ENCODE measurements at regions not wholly inside any gene's neighbourhood (a gene's known extent, or its start where the extent isn't known, plus 50 kb on each side); places are given as distances from the start of the nearest gene placed in this dataset.

- no peak overlapping the region for H3K4me3 ChIP-seq (ENCODE audit: control insufficient read depth, low read depth, low read length)
- DNase-seq (ENCODE audit: low read depth): no peak
- TF ChIP-seq CTCF (IDR thresholded peaks at IDR 0.05; ENCODE audit: control insufficient read depth, insufficient read depth, low read depth, low read length, missing control alignments): no peak
Observed at GRCh38 chrX:45822124-45822523, 621.4 kb upstream of the DIPK2B start.

- DNase-seq (ENCODE audit: low read depth): no peak
- no peak for TF ChIP-seq CTCF (IDR thresholded peaks at IDR 0.05; ENCODE audit: control insufficient read depth, insufficient read depth, low read depth, low read length, missing control alignments)
Observed at GRCh38 chrX:45818913-45819312, 618.2 kb upstream of the DIPK2B start.

GRCh38 chrX:45815441-45815840 is 614.8 kb upstream of the DIPK2B start:
- no peak for TF ChIP-seq CTCF (IDR thresholded peaks at IDR 0.05; ENCODE audit: control insufficient read depth, insufficient read depth, low read depth, low read length, missing control alignments)
- no peak for DNase-seq (ENCODE audit: low read depth)
- H3K4me3 ChIP-seq (ENCODE audit: control insufficient read depth, low read depth, low read length): no peak overlapping the region

More at GRCh38 chrX:45818913-45819312, 618.2 kb upstream of the DIPK2B start:
- no peak overlapping the region for H3K4me3 ChIP-seq (ENCODE audit: control insufficient read depth, low read depth, low read length)

GRCh38 chrX:45811326-45811725 is 610.6 kb upstream of the DIPK2B start:
- no peak for DNase-seq (ENCODE audit: low read depth)
- no peak for TF ChIP-seq CTCF (IDR thresholded peaks at IDR 0.05; ENCODE audit: control insufficient read depth, insufficient read depth, low read depth, low read length, missing control alignments)
- H3K4me3 ChIP-seq (ENCODE audit: control insufficient read depth, low read depth, low read length): no peak overlapping the region

- no peak for DNase-seq (ENCODE audit: low read depth)
- H3K4me3 ChIP-seq (ENCODE audit: control insufficient read depth, low read depth, low read length): no peak overlapping the region
Observed at GRCh38 chrX:45807572-45808425, 607.1 kb upstream of the DIPK2B start.

GRCh38 chrX:45806410-45807121 is 605.9 kb upstream of the DIPK2B start:
- peak; percentile 78 for DNase-seq (ENCODE audit: low read depth)
- H3K4me3 ChIP-seq (ENCODE audit: control insufficient read depth, low read depth, low read length): peak overlapping the region; percentile 24
- no peak for TF ChIP-seq CTCF (IDR thresholded peaks at IDR 0.05; ENCODE audit: control insufficient read depth, insufficient read depth, low read depth, low read length, missing control alignments)

More at GRCh38 chrX:45807572-45808425, 607.1 kb upstream of the DIPK2B start:
- TF ChIP-seq CTCF (IDR thresholded peaks at IDR 0.05; ENCODE audit: control insufficient read depth, insufficient read depth, low read depth, low read length, missing control alignments): no peak

All from AG09309 (cell line).